ENCODE measurements at regions not wholly inside any gene's neighbourhood (a gene's known extent, or its start where the extent isn't known, plus 50 kb on each side); places are given as distances from the start of the nearest gene placed in this dataset.

DNA sequence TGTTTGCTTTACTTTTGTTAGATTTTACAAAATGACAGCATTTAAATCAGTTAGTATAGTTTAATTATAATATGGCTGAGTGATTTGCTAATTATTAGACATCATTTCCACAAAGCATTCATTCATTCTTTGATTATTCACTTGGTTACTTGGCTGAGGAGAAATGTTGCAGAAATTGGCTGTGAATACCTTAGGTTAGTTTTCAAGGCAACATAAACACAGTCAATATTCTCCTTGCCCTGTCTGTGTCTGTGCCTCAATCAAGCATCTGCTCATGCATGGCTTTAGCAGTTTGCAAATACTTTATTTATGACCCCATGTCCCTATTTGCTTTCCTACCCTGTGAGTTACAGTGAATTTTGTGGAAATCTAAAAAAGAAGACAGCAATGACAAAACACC, 718.3 kb downstream of the EPM2A start:
- TF ChIP-seq CTCF (conservative IDR thresholded peaks at IDR 0.05; ENCODE audit: low read depth, low read length) = no peak
- H3K27me3 ChIP-seq (ENCODE audit: insufficient read depth, low read depth) = no peaks in the 10 kb centered on the region
- no peak overlapping the region for H2AFZ ChIP-seq (ENCODE audit: low read depth)

GRCh38 chr6:145017516-145017915, 717.8 kb downstream of the EPM2A start:
- Histone ChIP-seq H3K4me2 (no peak overlapping the region), H4K20me1 (ENCODE audit: insufficient read depth) (no peaks in the 10 kb centered on the region), H3K27me3 (ENCODE audit: insufficient read depth, low read depth) (no peaks in the 10 kb centered on the region), H3K9ac (no peak overlapping the region), H3K79me2 (ENCODE audit: insufficient read depth, low read depth) (no peaks in the 10 kb centered on the region), H3K27ac (no peak overlapping the region), H3K4me1 (ENCODE audit: low read depth, poor library complexity, severe bottlenecking) (peaks cover 9% of the 10 kb centered on the region), H2AFZ (ENCODE audit: low read depth) (no peak overlapping the region), H3K36me3 (ENCODE audit: insufficient read depth) (no peaks in the 10 kb centered on the region), H3K4me3 (IDR thresholded peaks at IDR 0.05; ENCODE audit: insufficient read depth, low read depth, low read length) (no peak overlapping the region)
- no peak for TF ChIP-seq CTCF (conservative IDR thresholded peaks at IDR 0.05; ENCODE audit: low read depth, low read length)

More for the DNA sequence above, 718.3 kb downstream of the EPM2A start:
- H3K4me3 ChIP-seq (IDR thresholded peaks at IDR 0.05; ENCODE audit: insufficient read depth, low read depth, low read length) = no peak overlapping the region
- peaks cover 4% of the 10 kb centered on the region for H3K4me1 ChIP-seq (ENCODE audit: low read depth, poor library complexity, severe bottlenecking)
- H3K79me2 ChIP-seq (ENCODE audit: insufficient read depth, low read depth) = no peaks in the 10 kb centered on the region
- H3K36me3 ChIP-seq (ENCODE audit: insufficient read depth) = no peaks in the 10 kb centered on the region
- H3K9ac ChIP-seq = no peak overlapping the region
- no peaks in the 10 kb centered on the region for H4K20me1 ChIP-seq (ENCODE audit: insufficient read depth)
- H3K4me2 ChIP-seq = no peak overlapping the region
- no peak overlapping the region for H3K27ac ChIP-seq

GRCh38 chr6:145018027-145018426, 717.3 kb downstream of the EPM2A start:
- Histone ChIP-seq H3K9ac (no peak overlapping the region), H3K79me2 (ENCODE audit: insufficient read depth, low read depth) (no peaks in the 10 kb centered on the region), H3K4me2 (no peak overlapping the region), H3K27me3 (ENCODE audit: insufficient read depth, low read depth) (no peaks in the 10 kb centered on the region), H4K20me1 (ENCODE audit: insufficient read depth) (no peaks in the 10 kb centered on the region), H3K4me1 (ENCODE audit: low read depth, poor library complexity, severe bottlenecking) (peaks cover 11% of the 10 kb centered on the region), H3K27ac (no peak overlapping the region), H2AFZ (ENCODE audit: low read depth) (no peak overlapping the region), H3K36me3 (ENCODE audit: insufficient read depth) (no peaks in the 10 kb centered on the region), H3K4me3 (IDR thresholded peaks at IDR 0.05; ENCODE audit: insufficient read depth, low read depth, low read length) (no peak overlapping the region)
- TF ChIP-seq CTCF (conservative IDR thresholded peaks at IDR 0.05; ENCODE audit: low read depth, low read length) = no peak

DNA sequence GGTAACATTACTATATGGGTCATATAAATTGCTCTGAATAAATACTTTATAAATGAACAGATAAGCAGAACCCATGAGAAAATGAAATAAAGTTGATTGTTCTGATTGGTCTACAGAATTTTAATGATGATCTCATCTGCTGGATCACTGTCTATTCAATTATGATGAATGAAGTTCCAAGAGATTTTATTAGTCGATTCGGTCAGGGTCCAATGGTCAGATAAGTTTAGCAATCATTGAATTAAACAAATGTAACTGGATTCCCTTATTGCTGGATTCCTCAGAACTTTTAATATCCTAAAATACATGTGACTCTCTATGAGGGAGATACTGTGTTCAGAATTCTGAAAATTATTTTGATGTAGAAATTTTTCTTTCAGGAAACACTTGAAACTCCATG, 715.2 kb downstream of the EPM2A start:
- TF ChIP-seq CTCF (conservative IDR thresholded peaks at IDR 0.05; ENCODE audit: low read depth, low read length) = no peak
- peaks cover 18% of the 10 kb centered on the region for H3K4me1 ChIP-seq (ENCODE audit: low read depth, poor library complexity, severe bottlenecking)
- H4K20me1 ChIP-seq (ENCODE audit: insufficient read depth) = no peaks in the 10 kb centered on the region
- H3K9ac ChIP-seq = no peak overlapping the region
- no peak overlapping the region for H3K27ac ChIP-seq
- H3K4me2 ChIP-seq = no peak overlapping the region
- no peak overlapping the region for H3K4me3 ChIP-seq (IDR thresholded peaks at IDR 0.05; ENCODE audit: insufficient read depth, low read depth, low read length)
- no peaks in the 10 kb centered on the region for H3K79me2 ChIP-seq (ENCODE audit: insufficient read depth, low read depth)
- no peaks in the 10 kb centered on the region for H3K36me3 ChIP-seq (ENCODE audit: insufficient read depth)
- no peaks in the 10 kb centered on the region for H3K27me3 ChIP-seq (ENCODE audit: insufficient read depth, low read depth)
- H2AFZ ChIP-seq (ENCODE audit: low read depth) = no peak overlapping the region

Measured in KMS-11 (cell line).